ENCODE measurements at regions not wholly inside any gene's neighbourhood (a gene's known extent, or its start where the extent isn't known, plus 50 kb on each side); places are given as distances from the start of the nearest gene placed in this dataset.

GRCh38 chr5:35359859-35360258 lies 129.6 kb upstream of the PRLR start:
- peak; percentile 63 for DNase-seq

DNA sequence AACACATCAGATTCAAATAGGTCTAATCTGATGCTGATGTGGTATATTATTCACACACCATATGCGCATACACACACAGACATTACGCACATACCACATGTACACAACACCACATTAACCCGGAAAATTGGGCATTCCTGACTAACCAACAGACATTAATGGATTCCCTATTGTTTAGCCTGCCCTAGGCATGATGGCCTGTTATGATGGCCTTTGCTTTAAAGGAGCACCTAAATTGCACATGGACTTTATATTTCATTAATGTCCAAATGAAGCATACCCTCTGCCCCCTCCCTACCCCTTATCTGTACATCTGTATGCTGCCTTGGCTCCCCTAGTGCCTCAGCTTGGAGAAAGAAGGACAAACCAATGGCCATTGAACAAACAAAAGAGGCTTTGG lies 127.7 kb upstream of the PRLR start:
- no peak for DNase-seq

- no peak for DNase-seq
Measured at GRCh38 chr5:35356725-35357124, 126.4 kb upstream of the PRLR start.

DNA sequence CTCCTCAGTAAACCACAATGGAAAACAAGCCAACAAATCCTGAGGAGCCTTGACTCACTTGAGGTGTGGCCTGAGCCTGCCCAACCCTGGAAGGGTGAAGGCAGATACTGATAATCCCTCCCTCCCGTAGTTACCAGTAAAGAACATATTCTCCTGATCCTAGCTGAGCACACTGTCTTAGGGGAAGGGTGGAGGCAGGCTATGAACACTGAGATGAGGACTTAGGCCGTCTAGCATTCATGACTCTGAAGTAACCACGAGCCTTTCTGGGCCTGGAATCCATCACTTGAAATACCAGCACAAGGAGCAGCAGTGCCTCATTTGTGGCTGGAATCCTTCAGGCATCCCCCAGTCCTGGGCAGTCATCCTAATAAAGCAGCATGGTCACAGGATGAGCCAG lies 124.5 kb upstream of the PRLR start:
- no peak for DNase-seq

GRCh38 chr5:35345222-35345621 lies 114.9 kb upstream of the PRLR start:
- no peak for DNase-seq

DNA sequence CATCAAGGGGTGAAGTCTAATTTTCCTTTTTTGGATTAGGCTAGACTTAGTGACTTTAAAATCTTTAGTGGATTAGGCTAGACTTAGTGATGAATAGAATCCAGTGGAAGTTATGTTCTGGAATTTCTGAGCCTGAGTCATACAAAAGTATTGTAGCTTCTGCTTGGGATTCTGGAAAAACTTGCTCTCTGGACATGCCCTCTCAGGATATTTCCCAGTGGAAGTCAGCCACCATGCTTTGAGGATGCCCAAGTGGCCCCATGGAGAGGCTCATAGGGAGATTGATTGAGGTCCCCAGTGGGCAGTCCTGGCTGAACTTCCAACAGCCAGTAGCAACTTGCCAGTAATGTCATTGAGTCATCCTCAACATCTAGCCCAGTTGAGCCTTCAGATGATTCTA lies 112.4 kb upstream of the PRLR start:
- no peak for DNase-seq

- DNase-seq = no peak
Measured at GRCh38 chr5:35341189-35341588, 110.9 kb upstream of the PRLR start.

DNA sequence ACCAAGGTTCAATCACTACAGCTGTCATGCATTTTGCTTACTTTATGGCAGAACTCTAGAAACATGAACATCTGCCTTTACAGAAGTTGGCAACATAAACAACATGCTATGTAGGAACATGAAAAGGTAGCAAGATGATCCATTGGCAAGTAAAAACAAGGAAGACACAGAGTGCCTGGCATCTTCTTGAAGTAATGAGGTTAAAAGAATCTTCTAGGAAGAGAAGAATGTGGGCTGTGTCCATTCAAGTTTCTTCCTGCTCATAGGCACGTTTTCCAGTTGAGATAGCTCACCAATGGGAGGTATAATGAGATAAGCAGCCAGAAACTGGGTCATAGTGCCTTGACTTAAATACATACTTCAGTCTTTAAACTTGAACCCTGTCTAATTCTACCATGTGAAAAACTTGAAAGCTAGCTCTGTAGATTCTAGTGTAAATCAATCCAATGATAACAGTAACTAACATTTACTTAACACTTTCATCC lies 109.4 kb upstream of the PRLR start:
- DNase-seq = no peak

GRCh38 chr5:35339006-35339405 lies 108.7 kb upstream of the PRLR start:
- no peak for DNase-seq

GRCh38 chr5:35338157-35338453 lies 107.8 kb upstream of the PRLR start:
- DNase-seq = no peak

- DNase-seq = no peak
Measured at GRCh38 chr5:35337340-35338156, 107.3 kb upstream of the PRLR start.

GRCh38 chr5:35336230-35336629 lies 105.9 kb upstream of the PRLR start:
- no peak for DNase-seq

- no peak for DNase-seq
Measured at GRCh38 chr5:35335752-35336151, 105.5 kb upstream of the PRLR start.

DNA sequence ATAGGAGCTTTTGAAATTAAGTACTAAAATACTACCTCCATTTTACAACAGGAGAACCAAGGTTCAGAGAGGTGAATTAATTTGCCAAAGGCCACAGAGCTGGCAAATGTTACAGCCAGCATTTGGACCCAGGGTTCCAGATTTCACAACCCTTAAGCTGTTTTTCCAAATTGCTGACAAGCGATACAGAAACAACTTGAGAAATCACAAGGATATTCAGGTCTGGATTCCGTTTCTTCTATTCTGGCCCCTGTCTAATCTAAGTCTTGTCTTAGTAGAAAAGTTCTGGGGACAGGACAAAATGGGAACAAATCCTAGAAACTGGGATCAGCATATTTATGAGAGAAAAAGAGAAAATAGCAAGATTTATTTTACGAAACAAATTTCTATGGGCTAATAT lies 103.1 kb upstream of the PRLR start:
- no peak for DNase-seq

DNA sequence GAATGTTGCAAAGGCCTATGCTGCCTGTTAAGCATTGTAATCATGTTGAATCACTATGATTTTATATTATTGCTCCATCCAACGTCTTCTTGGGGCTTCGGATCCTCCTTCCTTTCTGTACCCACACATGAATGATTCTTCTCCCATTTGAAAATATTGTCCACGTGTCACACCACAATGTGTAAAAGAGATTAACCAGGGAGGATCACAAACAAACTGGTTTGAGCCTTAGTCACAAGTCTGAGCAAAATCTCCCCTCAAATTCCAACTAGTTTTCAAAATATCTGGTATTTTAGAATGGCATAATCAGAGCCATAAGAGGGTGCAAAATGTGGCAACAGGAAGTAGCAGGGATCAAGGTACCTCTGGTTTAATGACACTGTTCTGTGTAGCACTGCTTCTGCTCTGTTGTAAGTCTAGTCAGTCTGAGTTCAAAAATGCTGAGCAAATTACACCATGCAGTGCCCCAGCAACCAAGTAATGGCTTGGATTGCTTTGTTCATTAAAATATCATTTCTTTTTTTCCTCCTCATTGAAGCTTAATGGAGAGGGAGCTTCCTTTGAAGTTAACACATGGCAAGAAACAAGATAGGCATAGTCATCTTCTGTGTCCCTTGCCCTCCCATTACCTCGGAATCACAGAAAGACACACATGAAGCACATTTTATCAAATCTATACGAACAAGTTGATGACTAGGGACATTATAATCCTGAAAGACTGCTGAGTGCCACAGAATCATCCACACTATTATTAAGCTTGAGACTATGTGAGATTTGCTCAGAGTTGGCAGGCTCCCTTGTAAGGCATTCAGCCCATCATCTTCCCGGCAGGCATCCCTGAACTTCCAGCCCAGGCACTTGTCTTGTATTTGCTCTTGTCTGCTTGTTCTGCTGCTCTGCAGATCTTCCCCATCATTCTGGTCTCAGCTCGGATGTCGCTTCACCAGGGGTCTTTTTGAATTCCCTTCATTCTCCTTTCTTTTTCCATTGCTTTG lies 102.0 kb upstream of the PRLR start:
- DNase-seq = no peak

GRCh38 chr5:35325836-35326235 lies 95.5 kb upstream of the PRLR start:
- DNase-seq = no peak

- no peak for DNase-seq
Measured at GRCh38 chr5:35324679-35325078, 94.4 kb upstream of the PRLR start.

DNA sequence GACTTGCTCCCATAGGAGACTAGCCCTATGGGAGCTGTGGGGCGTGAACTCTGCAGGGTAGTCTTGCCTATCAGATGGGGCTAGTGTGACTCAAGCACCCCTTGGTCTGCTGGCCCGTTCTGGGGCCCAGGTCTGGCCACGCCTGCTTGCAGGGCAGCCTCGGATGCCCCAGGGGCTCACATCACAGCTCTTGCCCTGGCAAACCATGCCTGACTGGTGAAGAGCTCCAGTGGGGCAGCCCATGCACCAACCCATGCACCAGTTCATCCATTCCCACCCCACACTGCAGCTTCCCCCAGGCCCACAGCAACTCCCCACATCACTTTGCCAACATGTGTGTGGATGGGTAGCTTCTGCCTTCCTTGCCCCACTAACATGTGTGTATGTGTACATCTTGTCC lies 93.9 kb upstream of the PRLR start:
- DNase-seq = no peak

- DNase-seq = no peak
Measured at GRCh38 chr5:35320029-35320428, 89.7 kb upstream of the PRLR start.

DNA sequence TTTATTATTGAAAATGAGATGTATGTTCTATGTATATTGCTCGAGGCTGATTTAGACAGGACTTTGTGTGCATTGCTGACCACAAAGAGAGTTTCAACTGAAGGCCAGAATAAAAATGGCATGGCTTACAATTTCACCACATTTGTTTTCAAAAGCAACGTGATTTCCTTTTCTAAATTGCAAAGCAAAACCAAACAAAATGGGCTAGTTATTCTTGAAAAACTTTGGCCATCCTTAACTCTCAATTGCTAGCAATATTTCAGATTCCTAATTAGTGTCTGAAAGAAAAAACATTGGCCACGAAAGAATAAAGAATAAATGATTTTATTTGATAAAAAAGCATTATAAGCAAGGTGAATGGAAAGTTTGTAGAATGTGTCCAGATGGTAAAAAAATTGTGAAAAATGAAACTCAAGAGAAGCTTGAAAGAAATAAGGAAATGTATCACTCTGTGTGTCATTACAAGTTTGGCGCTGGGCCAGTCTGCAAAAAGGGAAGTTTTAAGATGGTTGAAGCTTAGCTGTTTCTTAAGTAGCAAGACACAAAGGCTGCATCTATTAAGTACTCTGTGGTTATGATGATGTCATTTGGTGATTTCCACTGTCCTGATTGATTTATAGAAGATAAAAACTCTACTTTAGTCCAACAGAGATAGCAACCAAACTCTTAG lies 89.2 kb upstream of the PRLR start:
- DNase-seq = no peak

DNA sequence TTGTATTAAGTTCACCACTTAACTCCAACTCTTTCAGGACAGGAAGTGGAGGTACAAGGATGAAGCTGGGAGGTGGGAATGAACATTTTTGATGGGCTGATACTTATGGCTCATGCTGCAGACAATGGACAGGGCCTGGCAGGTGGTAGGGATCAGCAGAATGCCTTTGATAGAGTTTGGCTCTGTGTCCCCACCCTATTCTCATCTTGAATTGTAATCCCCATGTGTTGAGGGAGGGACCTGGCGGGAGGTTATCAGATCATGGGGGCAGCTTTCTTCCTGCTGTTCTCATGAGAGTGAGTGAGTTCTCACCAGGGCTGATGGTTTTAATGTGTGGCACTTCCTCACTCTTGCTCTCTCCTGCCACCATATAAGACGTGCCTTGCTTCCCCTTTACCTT lies 87.3 kb upstream of the PRLR start:
- DNase-seq = no peak

- DNase-seq = peak; percentile 76
Measured at GRCh38 chr5:35316611-35317274, 86.5 kb upstream of the PRLR start.

DNA sequence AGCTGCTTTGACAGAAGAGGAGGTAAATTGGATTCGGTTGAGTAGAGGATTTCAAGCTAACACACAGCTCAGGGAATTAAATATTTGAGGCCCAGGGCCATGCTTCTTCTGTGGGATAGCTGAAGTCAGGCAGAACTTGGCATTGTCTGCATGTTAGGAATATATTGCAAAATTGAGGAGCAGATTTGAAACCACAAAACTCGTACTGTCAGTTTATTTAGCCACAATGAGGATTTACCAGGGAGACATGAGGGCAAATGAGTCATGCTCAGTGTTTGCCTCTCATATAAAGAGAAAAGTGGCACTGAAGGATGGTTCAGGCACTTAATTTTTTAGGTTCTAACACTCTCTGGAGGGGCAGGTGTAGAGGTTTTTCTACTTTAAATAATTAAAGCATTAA lies 83.0 kb upstream of the PRLR start:
- DNase-seq = no peak
